MCF 10A (cell line): ENCODE measurements at regions not wholly inside any gene's neighbourhood (a gene's known extent, or its start where the extent isn't known, plus 50 kb on each side); places are given as distances from the start of the nearest gene placed in this dataset.
A peak's percentile ranks its signal among the peaks of the same experiment; 100 is the strongest.
"Not testable (repeated sequence)": the region's sequence is repeated elsewhere in the genome, so short reads cannot be mapped to it uniquely, and the experiment has no call there.

Source experiments
- BruUV-seq: library from RNA; stranded (reverse); fragments of 400-500 nt; replicated peaks from 2 replicates; lab custom pipeline; 2021; lab: Mats Ljungman, UMichigan
- CTCF ChIA-PET: fragments of 300-600 bp; sonication (Branson Sonifier 250); formaldehyde crosslinking; extraction: SDS; loops from one replicate; lab custom pipeline; 2021; ENCODE audit warnings: antibody characterized with exemption, inconsistent platforms; lab: Yijun Ruan, JAX
- POLR2A ChIA-PET: fragments of 300-600, 350-650 bp; sonication (Branson Sonifier 250); formaldehyde crosslinking; extraction: SDS; loops from one replicate; lab custom pipeline; 2020; ENCODE audit warnings: antibody characterized with exemption, inconsistent platforms; lab: Yijun Ruan, JAX
- DNase-seq: peaks from one replicate; pipeline ENCODE4 v3.0.0-alpha.2; 2018; ENCODE audit not compliant: unreplicated experiment
- H3K27ac Mint-ChIP-seq: one replicate; pipeline ENCODE4 v1.8.0; 2022; ENCODE audit warnings: mild to moderate bottlenecking, low read depth, mixed read lengths; ENCODE audit not compliant: unreplicated experiment
- H3K27me3 Mint-ChIP-seq: one replicate; pipeline ENCODE4 v1.8.0; 2022; ENCODE audit warnings: mixed read lengths; ENCODE audit not compliant: insufficient read depth, unreplicated experiment
- H3K36me3 Mint-ChIP-seq: one replicate; pipeline ENCODE4 v1.8.0; 2022; ENCODE audit warnings: mild to moderate bottlenecking, moderate library complexity, mixed read lengths; ENCODE audit not compliant: insufficient read depth, unreplicated experiment
- H3K4me1 Mint-ChIP-seq: one replicate; pipeline ENCODE4 v1.8.0; 2022; ENCODE audit warnings: mixed read lengths; ENCODE audit not compliant: insufficient read depth, unreplicated experiment
- H3K4me3 Mint-ChIP-seq: one replicate; pipeline ENCODE4 v1.8.0; 2022; ENCODE audit warnings: mild to moderate bottlenecking, moderate library complexity, mixed read lengths; ENCODE audit not compliant: unreplicated experiment
- H3K9me3 Mint-ChIP-seq: one replicate; pipeline ENCODE4 v1.8.0; 2022; ENCODE audit warnings: mixed read lengths; ENCODE audit not compliant: unreplicated experiment
- intact Hi-C: fragments of 100-400 bp; cut with micrococcal nuclease; formaldehyde crosslinking; loops from 2 replicates; pipeline ENCODE4 v1.14.1; 2022
- TF ChIP-seq, protein P1 (sequence below): fragments of 200-600 bp; IDR thresholded peaks from one replicate; pipeline ENCODE4 v1.8.0; 2022; ENCODE audit warnings: antibody characterized with exemption, mild to moderate bottlenecking; ENCODE audit not compliant: unreplicated experiment

DNA sequence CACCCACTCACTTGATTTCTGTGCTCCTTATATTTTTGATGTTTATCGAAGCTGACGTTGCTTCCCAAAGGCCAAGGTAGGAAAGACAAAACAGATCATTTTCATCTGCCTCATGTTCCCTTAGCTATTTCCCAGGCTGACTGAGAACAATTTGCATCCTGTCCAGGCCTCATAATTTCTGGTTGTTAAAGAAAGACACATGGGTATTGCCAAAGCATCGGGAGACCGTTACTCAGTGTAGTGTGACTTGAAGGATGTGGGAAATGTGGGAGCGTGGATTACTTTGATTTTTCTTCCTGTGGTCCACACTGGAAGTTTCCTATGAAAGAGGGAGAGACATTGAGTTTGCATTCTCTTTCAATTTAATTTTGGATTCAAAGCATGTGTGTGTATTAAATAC lies 204.6 kb downstream of the TRIB2 start:
- peaks cover 6% of the 10 kb centered on the region for H3K4me1 Mint-ChIP-seq
- intact Hi-C loops: no loop called here
- no peaks in the 10 kb centered on the region for H3K27me3 Mint-ChIP-seq
- H3K4me3 Mint-ChIP-seq: no peak overlapping the region
- no peaks in the 10 kb centered on the region for H3K9me3 Mint-ChIP-seq
- ChIA-PET POLR2A (interaction anchor here (1.1 kb wide), 1 partner anchor 10 kb away, joined by 5 read pairs; no protein-coding TSS in a partner anchor), CTCF (interaction anchor here (0.6 to 3.1 kb wide), 4 partner anchors 9 to 461 kb away, joined by 3 to 20 read pairs (median 3); no protein-coding TSS in a partner anchor)
- H3K36me3 Mint-ChIP-seq: no peaks in the 10 kb centered on the region
- no peak overlapping the region for H3K27ac Mint-ChIP-seq
- TF ChIP-seq, protein P1, sequence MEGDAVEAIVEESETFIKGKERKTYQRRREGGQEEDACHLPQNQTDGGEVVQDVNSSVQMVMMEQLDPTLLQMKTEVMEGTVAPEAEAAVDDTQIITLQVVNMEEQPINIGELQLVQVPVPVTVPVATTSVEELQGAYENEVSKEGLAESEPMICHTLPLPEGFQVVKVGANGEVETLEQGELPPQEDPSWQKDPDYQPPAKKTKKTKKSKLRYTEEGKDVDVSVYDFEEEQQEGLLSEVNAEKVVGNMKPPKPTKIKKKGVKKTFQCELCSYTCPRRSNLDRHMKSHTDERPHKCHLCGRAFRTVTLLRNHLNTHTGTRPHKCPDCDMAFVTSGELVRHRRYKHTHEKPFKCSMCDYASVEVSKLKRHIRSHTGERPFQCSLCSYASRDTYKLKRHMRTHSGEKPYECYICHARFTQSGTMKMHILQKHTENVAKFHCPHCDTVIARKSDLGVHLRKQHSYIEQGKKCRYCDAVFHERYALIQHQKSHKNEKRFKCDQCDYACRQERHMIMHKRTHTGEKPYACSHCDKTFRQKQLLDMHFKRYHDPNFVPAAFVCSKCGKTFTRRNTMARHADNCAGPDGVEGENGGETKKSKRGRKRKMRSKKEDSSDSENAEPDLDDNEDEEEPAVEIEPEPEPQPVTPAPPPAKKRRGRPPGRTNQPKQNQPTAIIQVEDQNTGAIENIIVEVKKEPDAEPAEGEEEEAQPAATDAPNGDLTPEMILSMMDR: no peak
- BruUV-seq: no TSS peak
- no peak for DNase-seq

GRCh38 chr2:12923907-12924610 lies 207.3 kb downstream of the TRIB2 start:
- H3K4me3 Mint-ChIP-seq: no peak overlapping the region
- H3K9me3 Mint-ChIP-seq: no peaks in the 10 kb centered on the region
- no peaks in the 10 kb centered on the region for H3K27me3 Mint-ChIP-seq
- CTCF ChIA-PET: interaction anchor here (0.6 to 0.7 kb wide), 2 partner anchors 156 to 191 kb away, joined by 3 read pairs; no protein-coding TSS in a partner anchor
- no peaks in the 10 kb centered on the region for H3K36me3 Mint-ChIP-seq
- intact Hi-C loops: no loop called here
- BruUV-seq: no TSS peak
- H3K4me1 Mint-ChIP-seq: peaks cover 14% of the 10 kb centered on the region
- POLR2A ChIA-PET: no interaction called here
- TF ChIP-seq, protein P1: no peak
- DNase-seq: no peak
- H3K27ac Mint-ChIP-seq: no peak overlapping the region

DNA sequence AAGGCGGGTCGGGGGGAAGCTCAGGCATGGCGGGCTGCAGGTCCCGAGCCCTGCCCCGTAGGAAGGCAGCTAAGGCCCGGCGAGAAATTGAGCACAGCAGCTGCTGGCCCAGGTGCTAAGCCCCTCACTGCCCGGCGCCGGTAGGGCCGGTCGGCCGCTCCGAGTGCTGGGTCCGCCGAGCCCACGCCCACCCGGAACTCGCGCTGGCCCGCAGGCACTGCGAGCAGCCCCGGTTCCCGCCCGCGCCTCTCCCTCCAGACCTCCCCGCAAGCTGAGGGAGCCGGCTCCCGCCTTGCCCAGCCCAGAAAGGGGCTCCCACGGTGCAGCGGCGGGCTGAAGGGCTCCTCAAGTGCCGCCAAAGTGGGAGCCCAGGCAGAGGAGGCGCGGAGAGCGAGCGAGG lies 209.9 kb downstream of the TRIB2 start:
- H3K36me3 Mint-ChIP-seq, H3K27me3 Mint-ChIP-seq, H3K9me3 Mint-ChIP-seq, H3K4me3 Mint-ChIP-seq, intact Hi-C loops, DNase-seq, H3K27ac Mint-ChIP-seq, BruUV-seq, POLR2A ChIA-PET: not testable (repeated sequence)
- H3K4me1 Mint-ChIP-seq: peaks cover 14% of the 10 kb centered on the region
- CTCF ChIA-PET: interaction anchor here (0.7 kb wide), 1 partner anchor 412 kb away, joined by 3 read pairs; no protein-coding TSS in a partner anchor

DNA sequence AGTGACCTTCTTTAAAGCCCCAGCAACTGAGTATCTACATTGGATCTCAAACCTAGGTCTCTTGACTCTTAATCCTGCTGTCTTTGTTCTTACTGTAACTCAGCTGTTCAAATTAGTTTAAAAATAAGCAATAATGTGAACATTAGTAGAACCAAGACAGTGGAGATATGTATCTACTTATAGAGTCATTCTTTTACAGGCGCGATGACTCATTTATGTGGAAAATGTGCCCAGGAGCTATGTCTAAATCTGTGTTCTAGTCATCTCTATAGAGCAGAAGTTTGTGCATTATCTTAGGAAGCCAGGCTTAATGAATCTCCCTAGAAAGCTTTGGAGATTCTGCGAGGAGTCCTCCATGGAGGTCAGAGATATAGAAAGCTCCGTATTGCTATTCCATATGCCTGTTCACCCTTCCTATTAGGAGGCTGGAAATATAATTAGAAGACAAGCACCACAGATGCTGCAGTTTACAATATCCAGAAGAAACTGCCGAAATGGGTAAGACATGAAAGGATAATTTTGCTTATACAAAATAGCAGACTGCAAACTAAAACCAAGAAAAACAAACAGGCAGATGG lies 211.6 kb downstream of the TRIB2 start:
- no peaks in the 10 kb centered on the region for H3K9me3 Mint-ChIP-seq
- DNase-seq: peak; percentile 79
- H3K27me3 Mint-ChIP-seq: no peaks in the 10 kb centered on the region
- no peak overlapping the region for H3K27ac Mint-ChIP-seq
- peaks cover 14% of the 10 kb centered on the region for H3K4me1 Mint-ChIP-seq
- POLR2A ChIA-PET: interaction anchor here (0.6 to 1.3 kb wide), 3 partner anchors 1000 to 1184 kb away, joined by 3 to 7 read pairs (median 3); no protein-coding TSS in a partner anchor
- intact Hi-C loops: no loop called here
- H3K4me3 Mint-ChIP-seq: no peak overlapping the region
- CTCF ChIA-PET: interaction anchor here (0.6 to 6.5 kb wide), 9 partner anchors 8 to 1098 kb away, joined by 3 to 77 read pairs (median 4); partner anchors contain the start of gene TRIB2
- TF ChIP-seq, protein P1: no peak
- BruUV-seq: no TSS peak
- H3K36me3 Mint-ChIP-seq: no peaks in the 10 kb centered on the region
